Activated CD4-positive, alpha-beta T cell treated with anti-CD3 and anti-CD28 coated beads, Interleukin-2, Interleukin-4, amounts not matched to agents 100 ng/mL and 50 ng/mL, durations not matched to agents 16 hours and 8 hours (primary cell): ENCODE measurements at regions not wholly inside any gene's neighbourhood (a gene's known extent, or its start where the extent isn't known, plus 50 kb on each side); places are given as distances from the start of the nearest gene placed in this dataset.
"Not testable (repeated sequence)": the region's sequence is repeated elsewhere in the genome, so short reads cannot be mapped to it uniquely, and the experiment has no call there.

ENCODE experiments used
- DNase-seq: peaks from one replicate; pipeline ENCODE4 v3.0.0-alpha.2; 2020; ENCODE audit warnings: low spot score

DNA sequence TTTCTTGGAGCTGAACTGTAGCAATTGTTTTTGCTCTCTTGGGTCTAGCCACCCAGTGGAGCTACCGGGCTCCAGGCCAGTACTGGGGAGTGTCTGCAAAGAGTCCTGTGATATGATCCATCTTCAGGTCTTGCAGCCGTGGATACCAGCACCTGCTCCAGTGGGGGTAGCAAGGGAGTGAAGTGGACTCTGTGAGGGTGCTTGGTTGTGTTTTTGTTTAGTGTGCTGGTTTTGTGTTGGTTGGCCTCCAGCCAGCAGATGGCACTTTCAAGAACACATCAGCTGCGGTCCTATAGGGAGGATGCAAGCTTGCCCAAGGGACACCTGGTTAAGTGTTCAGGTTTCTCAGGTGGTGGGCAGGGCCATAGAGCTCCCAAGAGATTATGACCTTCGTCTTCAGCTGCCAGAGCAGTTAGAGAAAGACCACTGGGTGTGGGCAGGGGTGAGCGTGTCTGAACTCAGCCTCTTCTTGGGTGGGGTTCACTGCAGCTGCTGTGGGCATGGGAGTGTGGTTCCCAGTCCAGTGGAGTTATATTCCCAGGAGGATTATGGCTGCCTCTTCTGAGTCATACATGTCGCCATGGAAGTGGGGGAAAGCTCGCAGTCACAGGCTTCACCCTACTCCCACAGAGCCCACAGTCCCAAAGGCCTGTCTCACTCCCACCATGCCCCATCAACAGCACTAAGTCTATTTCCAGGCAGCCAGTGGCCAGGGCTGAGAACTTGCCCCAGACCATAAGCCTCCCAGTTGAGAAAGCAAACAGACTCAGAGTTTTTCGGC lies 811.6 kb downstream of the GLUD2 start:
- no peak for DNase-seq

DNA sequence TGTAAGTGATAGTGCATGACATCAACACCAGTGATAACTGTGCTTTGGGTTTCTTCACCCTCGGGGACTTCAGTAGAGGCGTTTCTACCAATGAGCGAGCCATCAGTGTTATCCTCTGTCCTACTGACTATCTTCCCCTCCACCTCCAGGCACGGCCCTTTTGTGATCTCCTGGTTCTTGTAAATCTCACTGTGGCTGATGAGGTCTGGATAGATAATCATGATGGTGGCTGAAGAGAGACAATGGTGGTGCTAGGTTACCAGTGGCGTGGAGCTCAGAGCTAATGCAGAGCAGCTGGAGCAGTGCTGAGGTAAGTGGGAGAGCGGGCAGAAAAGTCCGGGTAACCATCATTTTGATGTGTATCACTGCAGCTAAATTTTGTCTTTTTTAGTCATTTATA lies 816.6 kb downstream of the GLUD2 start:
- DNase-seq: no peak

DNA sequence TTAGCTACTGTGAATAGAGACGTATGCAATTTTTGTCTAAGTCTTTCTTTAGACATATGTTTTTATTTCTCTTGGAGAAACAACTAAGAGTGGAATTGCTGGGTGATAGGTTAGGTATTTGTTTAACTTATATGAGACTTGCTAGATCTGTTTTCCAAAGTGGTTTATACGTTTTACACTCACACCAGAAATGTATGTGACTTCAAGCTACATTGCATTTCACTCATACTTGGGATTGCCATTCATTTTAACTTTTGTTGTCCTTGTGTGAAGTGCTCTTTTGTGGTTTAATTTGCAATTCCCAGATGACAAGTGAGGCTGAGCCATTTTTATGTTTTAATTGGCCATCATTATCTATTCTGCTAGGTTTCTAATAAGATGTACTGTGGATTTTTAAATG lies 817.2 kb downstream of the GLUD2 start:
- no peak for DNase-seq

DNA sequence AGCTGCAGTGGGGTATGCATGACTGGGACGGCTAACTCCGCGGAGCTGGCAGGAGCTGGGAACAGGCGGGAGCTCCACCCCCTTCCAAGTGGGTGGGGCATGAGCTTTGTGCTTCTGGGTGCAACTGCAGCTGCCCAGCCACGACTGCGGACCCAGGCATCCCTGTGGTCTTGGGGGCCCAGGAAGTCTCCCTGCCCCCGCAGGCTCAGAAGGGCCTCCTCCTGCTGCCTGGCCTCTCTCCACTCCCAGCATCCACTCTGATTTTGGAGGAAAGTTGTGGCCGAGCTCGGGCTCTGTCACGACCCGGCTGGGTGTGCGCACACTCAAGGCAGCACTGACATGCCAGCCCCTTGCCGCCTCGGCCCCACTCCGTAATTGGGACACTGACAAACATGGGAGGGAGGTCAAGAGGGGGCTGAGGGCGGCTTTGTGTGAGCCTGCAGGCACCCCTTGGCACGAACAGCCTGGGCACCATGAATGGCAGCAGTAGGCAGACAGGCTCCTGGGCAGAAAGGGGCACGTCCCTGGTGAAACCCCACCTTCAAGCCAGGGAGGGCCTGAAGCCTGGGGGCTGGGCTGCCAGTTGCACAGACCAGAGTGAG lies 822.6 kb downstream of the GLUD2 start:
- no peak for DNase-seq

DNA sequence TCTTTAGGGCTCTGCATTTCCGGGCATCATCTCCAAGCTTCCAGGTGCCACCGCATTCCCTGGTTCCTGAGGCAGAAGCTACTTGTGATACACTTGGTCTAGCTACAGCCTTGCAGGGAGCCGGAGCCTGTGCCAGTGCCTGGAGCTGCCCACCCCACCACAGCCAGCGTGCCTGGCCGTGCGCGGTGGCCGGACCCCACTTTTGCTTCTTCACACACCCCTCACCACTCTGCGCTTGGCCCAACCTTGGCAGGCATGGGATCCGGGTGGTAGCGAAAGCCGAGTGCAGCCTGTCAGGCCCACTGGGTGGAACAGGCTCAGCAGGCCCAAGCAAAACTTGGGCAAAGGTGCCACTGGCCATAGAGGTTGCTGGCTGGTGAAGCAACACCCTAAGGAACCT lies 823.7 kb downstream of the GLUD2 start:
- no peak for DNase-seq

DNA sequence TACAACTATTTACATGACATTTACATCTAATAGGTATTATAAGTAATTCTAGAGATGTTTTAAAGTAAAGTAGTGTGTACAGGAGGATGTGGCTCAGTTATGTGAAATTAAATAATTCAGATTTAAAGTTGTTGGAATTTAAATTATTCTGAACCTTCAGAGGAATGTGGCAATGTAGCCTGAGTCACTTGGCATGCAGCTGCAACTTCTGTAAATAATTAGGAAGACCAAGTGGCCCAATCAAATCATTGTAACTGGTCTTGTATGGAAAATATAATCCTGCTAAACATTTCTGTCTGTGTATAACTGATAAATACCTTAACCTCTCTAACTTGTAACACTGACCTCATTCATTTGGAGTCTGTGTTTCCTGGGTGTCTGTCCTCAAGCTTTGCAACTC lies 828.9 kb downstream of the GLUD2 start:
- no peak for DNase-seq

DNA sequence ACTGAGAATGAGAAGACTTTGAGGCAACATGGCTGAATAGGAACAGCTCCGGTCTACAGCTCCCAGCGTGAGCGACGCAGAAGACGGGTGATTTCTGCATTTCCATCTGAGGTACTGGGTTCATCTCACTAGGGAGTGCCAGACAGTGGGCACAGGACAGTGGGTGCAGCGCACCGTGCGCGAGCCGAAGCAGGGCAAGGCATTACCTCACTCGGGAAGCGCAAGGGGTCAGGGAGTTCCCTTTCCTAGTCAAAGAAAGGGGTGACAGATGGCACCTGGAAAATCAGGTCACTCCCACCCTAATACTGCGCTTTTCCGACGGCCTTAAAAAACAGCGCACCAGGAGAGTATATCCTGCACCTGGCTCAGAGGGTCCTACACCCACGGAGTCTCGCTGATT lies 829.9 kb downstream of the GLUD2 start:
- DNase-seq: not testable (repeated sequence)

DNA sequence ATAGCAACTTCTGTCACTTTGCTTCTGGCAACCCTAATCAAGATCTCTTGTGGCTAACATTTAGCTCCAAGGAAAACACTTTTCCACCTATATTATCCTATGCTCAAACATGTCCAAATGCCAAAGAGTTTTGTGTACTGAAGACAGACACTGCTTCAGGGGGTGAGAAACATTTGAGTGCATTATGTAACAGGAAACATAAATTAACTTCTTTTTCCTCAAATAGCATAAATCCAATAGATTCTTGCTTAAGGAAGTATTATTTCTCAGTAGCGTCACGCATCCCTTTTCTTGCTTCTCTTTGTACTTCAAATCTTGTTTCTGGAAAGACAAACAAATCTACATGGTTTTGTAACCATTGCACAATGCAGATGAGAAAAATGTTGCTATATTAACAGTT lies 839.1 kb downstream of the GLUD2 start:
- no peak for DNase-seq

DNA sequence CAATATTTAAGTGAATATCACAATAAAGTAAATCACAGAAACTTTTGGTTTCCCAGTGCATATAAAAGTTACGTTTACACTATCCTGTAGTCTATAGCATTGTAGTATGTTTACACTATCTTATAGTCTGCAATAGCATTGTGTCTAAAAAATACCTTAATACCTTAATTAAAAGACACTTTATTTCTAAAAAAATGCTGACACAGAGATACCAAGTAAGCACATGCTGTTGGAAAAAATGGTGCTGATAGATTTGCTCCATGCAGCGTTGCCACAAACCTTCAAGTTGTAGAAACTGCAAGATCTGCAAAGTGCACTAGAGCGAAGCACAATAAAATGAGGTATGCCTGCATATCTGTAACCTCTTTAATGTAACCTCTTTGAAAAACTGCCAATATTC lies 847.3 kb downstream of the GLUD2 start:
- DNase-seq: no peak

DNA sequence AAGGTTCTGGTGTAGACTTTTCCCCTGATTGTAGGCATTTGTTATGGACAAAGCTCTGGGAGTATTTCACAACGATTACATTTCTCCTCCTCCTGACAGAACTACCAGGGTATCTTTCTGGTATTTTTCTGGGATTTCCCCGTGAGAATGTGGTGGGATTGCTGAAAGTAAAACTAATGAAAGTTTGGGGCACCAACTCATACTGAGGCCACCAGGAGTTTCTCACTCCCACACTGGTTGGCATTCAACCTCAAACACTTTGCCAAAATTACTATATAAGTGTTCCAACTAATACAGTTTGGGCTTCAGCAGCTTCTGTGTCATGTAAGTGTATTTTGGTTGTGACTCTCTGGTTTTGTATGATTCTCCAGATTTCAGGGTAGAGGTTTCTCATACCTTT lies 855.1 kb downstream of the GLUD2 start:
- no peak for DNase-seq

DNA sequence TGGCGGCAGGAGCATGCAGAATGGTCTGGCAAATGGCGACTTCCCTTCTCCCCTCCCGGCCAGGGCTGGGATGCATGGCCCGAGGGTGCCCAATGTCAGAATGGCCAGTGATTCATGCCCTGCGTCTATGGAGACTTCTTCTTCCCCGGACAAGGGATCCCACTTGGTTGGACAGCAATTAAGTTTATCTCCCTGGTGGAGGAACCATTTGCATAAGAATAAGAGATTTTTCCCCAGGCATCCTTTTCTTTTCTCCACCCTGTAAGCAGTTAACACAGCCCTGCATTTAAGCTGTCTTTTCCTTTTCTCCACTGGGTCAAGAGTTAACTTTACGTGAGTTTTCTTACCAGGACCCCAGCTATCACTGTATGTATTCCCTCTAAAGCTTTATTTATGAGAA lies 856.6 kb downstream of the GLUD2 start:
- no peak for DNase-seq

DNA sequence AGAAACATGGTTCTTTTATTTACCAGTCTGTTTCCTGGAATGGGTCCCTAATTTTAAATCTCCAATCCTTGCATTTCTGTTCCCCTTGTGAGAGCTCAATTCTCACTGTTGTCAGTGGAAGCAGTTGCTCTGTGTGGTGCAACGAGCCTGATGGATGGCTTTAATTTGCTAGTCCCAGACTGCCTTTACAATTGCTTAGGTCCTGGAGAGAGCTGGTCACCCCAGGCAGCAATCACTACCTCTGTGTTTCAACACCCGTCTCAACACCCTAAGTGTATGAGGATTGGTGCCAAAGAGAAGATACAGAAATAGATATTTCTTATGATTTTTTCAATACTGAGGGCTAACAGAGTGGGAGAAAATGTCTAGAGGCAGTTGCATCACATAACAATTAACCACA lies 873.8 kb downstream of the GLUD2 start:
- DNase-seq: no peak

DNA sequence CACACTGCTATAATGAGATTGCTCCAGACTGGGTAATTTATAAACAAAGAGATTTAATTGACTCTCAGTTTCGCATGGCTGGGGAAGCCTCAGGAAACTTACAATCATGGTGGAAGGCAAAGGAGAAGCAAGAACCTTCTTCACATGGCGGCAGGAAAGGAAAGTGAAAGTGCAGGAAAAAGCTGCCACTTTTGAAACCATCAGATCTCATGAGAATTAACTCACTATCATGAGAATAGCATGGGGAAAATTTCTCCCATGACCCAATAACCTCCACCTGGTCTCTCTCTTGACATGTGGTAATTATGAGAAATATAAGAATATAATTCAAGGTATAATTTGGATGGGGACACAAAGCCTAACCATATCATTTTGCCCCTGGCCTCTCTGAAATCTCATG lies 884.2 kb downstream of the GLUD2 start:
- no peak for DNase-seq

DNA sequence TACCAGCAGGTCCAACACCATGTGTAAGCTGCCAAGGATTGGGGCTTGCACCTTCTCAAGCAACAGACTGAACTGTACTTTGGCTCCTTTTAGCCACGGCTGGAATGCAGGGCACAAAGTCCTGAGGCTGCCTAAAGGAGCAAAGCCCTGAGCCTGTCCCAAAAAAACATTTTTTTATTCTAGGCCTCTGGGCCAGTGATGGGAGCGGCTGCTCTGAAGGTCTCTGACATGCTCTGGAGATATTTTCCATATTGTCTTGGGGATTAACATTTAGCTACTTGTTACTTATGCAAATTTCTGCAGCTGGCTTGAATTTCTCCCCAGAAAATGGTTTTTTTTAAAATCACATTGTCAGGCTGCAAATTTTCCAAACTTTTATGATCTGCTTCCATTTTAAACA lies 885.3 kb downstream of the GLUD2 start:
- no peak for DNase-seq

DNA sequence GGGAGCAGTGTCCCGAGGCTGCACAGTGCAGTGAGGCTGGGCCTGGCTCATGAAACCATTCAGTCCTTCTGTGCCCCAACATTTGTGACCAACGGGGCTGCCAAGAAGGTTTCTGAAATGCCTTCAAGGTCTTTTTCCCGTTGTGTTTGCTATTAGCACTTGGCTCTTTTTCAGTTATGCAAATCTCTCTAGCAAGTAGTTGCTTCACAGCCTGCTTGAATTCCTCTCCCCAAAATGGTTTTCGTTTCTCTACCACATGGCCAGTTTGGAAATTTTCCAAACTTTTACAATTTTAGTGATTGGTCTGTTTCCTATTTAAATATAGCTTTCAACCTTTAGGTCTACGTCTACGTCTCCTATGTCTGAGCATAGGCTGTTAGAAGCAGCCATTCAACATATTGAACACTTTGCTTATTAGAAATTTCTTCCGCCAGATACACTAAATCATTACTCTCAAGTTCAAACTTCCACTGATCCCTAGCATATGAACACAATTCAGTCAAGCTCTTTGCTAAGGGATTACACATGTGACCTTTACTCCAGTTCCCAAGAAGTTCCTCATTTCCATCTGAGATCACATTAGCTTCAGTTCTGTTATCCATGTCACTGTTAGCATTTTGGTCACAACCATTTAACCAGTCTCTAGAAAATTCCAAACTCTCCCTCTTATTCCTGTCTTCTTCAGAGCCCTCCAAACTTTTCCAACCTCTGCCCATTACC lies 901.8 kb downstream of the GLUD2 start:
- no peak for DNase-seq

DNA sequence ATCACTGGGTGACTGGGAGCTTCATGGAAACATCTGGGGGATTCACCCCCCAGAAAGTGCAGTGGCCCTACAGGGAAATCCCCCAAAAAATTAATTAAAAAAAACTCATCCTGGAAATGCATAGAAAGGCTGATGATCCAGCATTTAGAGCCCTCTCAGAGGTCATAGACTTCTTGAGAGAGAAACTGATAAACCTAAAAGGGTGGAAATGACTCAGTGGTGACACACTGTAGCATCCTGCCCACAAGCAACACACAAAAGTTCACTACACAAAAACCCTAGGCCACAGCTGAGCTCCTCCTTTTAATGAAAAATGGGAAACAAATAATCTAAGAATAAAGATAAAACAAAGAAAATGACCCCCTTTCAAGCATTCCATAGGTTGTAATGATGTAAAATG lies 911.5 kb downstream of the GLUD2 start:
- peak; percentile 9 for DNase-seq

DNA sequence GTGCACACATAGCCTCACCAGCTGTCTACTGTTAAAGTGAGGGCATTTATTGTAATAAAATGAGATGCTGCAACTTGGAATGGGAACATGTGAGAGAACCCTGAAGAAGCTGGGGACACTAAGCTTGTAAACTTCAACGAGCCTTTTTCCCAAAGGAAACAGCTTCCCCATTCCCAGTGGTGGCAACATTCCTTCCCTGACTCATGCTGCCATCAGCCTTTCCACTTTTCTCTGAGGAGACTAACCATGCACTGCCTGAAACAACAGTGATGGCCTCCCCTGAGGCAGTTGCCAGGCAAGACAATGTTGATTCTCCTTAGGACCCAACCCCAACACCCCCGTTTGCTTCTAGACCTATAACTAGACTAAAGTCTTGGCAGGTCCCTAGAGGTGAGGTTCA lies 928.3 kb downstream of the GLUD2 start:
- no peak for DNase-seq

DNA sequence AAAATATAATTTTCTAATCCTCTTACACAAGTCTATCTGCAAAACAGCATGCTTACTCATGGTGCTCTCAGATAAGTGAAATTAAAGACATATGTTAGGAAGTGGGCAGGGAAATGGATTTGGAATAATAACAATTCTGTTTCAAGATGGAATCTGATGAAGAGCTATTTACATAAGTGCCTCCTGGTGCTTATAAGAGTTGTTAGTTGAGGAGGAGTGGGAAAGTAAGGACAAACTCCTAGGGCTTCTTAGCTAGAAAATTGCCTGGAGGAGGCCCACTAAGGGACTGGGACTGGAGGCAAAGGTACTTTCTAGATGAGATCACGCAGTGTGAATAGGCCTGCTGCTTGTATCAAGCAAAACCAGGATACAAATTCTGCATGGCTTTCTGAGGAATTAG lies 939.8 kb downstream of the GLUD2 start:
- DNase-seq: no peak

DNA sequence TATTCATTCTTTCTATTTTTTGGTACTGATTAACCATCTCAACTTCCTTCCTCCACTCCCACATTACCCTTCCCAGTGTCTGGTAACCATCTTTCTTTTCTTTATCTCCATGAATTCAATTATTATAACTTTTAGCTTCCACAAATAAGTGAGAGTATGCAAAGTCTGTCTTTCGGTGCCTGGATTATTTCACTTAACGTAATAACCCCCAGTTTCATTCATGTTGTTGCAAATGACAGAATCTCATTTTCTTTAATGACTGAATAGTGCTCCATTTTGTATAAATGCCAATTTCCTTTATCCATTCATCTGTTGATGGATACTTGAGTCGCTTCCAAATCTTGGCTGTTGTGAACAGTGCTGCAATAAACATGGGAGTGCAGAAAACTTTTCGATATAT lies 940.4 kb downstream of the GLUD2 start:
- no peak for DNase-seq

DNA sequence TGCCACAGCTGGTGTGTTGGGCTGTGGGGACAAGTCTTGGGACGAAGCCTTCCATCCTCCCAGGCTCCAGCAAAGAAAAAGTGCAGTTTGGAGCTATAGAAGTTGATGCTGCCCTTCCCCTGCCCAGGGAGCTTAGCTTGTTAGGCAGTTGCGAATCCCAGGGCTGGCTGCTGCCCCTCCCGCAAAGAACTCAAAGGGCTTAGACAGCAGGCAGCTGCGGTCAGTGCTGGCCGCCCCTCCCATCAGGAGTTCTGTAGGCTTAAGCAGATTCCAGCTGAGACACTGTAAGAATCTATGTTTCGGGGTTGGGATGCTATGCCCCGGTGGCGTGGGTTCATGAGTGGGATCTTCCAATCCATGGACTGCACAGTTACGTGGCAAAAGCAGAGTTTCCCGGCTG lies 956.7 kb downstream of the GLUD2 start:
- DNase-seq: no peak

DNA sequence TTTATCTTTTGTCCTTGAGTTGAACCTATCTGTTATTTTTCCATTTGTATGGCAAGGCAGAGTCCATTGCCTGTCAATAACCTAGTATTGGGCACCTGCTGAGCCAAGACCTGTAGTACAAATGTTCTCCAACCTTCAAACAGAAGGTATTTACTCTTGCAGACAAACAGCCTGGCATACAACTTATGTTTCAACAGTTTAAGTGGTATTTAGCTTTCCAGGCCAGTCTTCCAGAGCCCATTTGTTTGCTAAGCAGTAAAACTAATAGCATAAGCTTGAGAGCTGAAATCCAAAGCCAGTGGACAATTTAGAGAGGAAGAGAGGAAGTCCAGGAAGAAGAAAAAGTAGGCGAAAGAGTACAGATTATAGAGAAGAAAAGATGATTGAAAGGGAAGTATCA lies 979.3 kb downstream of the GLUD2 start:
- DNase-seq: no peak

DNA sequence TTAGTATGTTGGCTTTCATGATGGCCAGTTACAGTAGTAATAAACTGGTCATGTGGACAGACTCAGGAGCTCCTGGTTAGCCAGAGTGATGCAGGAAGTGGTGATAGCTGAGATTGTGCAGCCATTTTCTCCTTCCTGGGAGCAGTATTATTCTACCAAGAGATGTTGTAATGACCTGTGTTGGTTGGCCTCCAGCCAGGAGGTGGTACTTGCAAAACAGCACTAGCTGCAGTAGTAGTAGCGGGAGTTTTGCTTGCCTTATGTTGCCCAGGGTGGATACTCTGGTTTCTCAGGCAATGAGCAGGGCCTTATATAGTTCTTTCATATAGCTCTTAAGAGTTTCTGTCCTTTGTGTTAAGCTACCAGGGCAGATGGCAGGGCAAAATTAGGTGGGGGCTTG lies 998.8 kb downstream of the GLUD2 start:
- DNase-seq: no peak

DNA sequence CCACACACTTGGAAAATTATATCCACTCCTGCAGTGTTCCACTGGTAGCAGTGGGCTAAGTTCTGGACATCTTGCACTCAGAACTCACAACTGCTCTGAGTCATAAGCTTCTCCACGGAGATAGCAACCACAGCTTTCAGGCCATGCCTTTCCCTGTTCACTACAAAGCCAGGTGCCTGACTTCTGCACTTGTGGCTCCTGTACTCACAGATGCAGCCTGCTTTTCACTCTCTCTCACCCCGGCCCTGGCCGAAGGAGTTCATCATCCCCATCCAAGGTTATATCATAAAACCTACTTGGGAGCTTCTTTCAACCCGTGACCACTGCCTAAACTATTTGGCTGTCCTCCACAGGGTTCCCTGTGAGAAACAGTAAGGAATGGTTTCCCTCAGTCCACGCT lies 999.4 kb downstream of the GLUD2 start:
- DNase-seq: no peak

DNA sequence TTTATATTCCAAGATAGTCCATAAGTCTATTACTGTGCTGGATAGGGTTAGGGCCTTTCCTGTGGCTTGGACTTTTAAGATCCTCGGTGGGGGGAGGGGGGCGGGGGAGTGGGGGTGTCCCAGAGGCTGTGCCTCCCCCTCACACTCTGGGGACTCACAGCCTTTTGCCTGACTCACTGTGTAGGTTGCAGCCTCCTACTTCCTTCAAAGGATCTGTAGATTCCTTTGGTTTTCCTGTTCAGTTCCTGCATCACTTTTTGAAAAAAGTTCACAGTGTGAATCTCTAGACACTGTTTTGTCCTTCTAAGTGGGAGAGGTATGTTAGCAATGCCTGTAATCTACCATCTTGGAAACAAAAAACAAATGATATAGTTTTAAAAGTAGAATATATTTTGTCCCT lies 999.9 kb downstream of the GLUD2 start:
- DNase-seq: no peak
